ENCODE measurements at regions not wholly inside any gene's neighbourhood (a gene's known extent, or its start where the extent isn't known, plus 50 kb on each side); places are given as distances from the start of the nearest gene placed in this dataset.

DNA sequence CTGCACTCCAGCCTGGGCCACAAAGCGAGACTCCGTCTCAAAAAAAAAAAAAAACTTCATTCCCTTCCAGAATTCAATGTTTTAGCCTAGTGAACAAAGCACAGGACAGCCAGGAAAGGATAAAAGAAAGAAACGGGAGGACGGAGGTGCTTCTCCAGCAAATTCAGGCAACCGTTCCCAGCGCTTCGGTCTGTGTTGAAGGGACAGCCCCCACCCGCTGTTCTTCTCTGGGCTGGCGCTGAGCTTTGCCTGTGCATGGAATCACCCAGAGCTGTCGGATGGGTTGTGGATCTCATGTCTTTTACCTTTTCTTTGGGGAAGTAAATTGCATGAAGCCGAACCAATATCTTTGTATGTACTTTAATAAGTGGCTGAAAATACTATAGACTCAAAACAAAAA lies 248.4 kb upstream of the IRX2 start:
- Histone ChIP-seq H3K4me1 (no peaks in the 10 kb centered on the region), H3K36me3 (no peaks in the 10 kb centered on the region), H3K27me3 (no peaks in the 10 kb centered on the region), H3K9me3 (no peaks in the 10 kb centered on the region), H3K27ac (no peak overlapping the region), H3K4me3 (replicated peaks in 1 of 3) (no peak overlapping the region)
- DNase-seq: no peak
- TF ChIP-seq POLR2A (IDR thresholded peaks at IDR 0.05): no peak
- TF ChIP-seq, protein P1, sequence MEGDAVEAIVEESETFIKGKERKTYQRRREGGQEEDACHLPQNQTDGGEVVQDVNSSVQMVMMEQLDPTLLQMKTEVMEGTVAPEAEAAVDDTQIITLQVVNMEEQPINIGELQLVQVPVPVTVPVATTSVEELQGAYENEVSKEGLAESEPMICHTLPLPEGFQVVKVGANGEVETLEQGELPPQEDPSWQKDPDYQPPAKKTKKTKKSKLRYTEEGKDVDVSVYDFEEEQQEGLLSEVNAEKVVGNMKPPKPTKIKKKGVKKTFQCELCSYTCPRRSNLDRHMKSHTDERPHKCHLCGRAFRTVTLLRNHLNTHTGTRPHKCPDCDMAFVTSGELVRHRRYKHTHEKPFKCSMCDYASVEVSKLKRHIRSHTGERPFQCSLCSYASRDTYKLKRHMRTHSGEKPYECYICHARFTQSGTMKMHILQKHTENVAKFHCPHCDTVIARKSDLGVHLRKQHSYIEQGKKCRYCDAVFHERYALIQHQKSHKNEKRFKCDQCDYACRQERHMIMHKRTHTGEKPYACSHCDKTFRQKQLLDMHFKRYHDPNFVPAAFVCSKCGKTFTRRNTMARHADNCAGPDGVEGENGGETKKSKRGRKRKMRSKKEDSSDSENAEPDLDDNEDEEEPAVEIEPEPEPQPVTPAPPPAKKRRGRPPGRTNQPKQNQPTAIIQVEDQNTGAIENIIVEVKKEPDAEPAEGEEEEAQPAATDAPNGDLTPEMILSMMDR (IDR thresholded peaks at IDR 0.05): no peak
- 89 to 92% methylated on average over 11 of the region's 11 CpGs for WGBS, 2 donors
- intact Hi-C loops (cut with DNase I): no loop called here

GRCh38 chr5:2998106-2998505 lies 246.6 kb upstream of the IRX2 start:
- no peak for DNase-seq
- Histone ChIP-seq H3K27ac (no peak overlapping the region), H3K4me3 (replicated peaks in 1 of 3) (no peak overlapping the region), H3K27me3 (no peaks in the 10 kb centered on the region), H3K36me3 (no peaks in the 10 kb centered on the region), H3K9me3 (no peaks in the 10 kb centered on the region), H3K4me1 (no peaks in the 10 kb centered on the region)
- TF ChIP-seq, protein P1 (IDR thresholded peaks at IDR 0.05): no peak
- no peak for TF ChIP-seq POLR2A (IDR thresholded peaks at IDR 0.05)
- intact Hi-C loops (cut with DNase I): no loop called here
- 88% methylated on average over 8 of the region's 8 CpGs for WGBS, 2 donors

DNA sequence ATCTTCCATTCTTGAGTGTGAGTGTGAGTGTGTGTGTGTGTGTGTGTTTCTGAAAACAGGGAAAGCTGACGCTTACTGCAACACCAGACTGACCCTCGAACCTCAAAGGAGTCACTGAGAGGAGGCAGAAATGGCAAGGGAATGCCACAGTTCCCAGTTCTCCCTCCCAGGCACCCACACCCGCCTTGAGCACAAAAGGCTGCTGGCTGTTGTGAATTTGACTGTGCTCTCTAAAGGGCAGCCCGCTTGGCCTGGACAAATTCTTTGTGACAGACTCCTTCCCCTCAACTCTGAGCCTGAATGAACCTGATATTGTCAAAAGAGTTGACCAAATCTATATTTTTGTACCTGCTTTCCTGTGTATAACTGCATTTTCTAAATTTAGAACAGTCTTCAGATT lies 245.7 kb upstream of the IRX2 start:
- H3K9me3 ChIP-seq: no peaks in the 10 kb centered on the region
- intact Hi-C loops (cut with DNase I): no loop called here
- WGBS, 2 donors: 59 to 62% methylated on average over 4 of the region's 4 CpGs
- H3K36me3 ChIP-seq: no peaks in the 10 kb centered on the region
- H3K4me3 ChIP-seq (replicated peaks in 1 of 3): no peak overlapping the region
- TF ChIP-seq, protein P1 (IDR thresholded peaks at IDR 0.05): no peak
- TF ChIP-seq POLR2A (IDR thresholded peaks at IDR 0.05): no peak
- H3K27ac ChIP-seq: no peak overlapping the region
- no peak for DNase-seq
- no peaks in the 10 kb centered on the region for H3K27me3 ChIP-seq
- H3K4me1 ChIP-seq: no peaks in the 10 kb centered on the region

DNA sequence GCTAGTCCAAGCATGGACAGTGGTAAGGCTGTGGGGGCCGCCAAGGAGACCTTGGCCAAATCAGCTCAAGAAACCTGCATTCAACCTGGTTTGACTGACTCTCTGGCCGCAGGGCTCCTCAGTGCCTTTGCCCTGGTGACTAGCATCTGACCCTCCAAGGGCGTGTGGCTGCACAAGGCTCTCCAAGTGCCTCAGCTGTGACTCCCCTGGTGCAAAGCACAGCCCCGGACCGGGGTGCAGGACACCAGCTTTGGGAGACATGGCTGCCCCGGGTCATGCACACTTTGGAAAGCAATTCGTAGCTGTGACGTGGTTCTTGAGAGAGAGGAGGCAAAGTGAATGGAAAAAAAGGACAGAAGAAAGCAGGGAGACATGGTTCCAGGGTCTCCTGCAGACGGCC lies 245.2 kb upstream of the IRX2 start:
- no peaks in the 10 kb centered on the region for H3K36me3 ChIP-seq
- H3K4me3 ChIP-seq (replicated peaks in 1 of 3): no peak overlapping the region
- H3K27ac ChIP-seq: no peak overlapping the region
- WGBS, 2 donors: 85 to 89% methylated on average over 6 to 8 of the region's 9 CpGs
- H3K9me3 ChIP-seq: no peaks in the 10 kb centered on the region
- TF ChIP-seq, protein P1 (IDR thresholded peaks at IDR 0.05): no peak
- no peak for TF ChIP-seq POLR2A (IDR thresholded peaks at IDR 0.05)
- no peaks in the 10 kb centered on the region for H3K27me3 ChIP-seq
- H3K4me1 ChIP-seq: no peaks in the 10 kb centered on the region
- intact Hi-C loops (cut with DNase I): no loop called here
- DNase-seq: no peak

GRCh38 chr5:2996248-2996647 lies 244.8 kb upstream of the IRX2 start:
- no peak overlapping the region for H3K27ac ChIP-seq
- no peak for DNase-seq
- 91% methylated on average over 9 to 11 of the region's 12 CpGs for WGBS, 2 donors
- no peaks in the 10 kb centered on the region for H3K9me3 ChIP-seq
- H3K27me3 ChIP-seq: no peaks in the 10 kb centered on the region
- H3K4me1 ChIP-seq: no peaks in the 10 kb centered on the region
- intact Hi-C loops (cut with DNase I): no loop called here
- H3K4me3 ChIP-seq (replicated peaks in 1 of 3): no peak overlapping the region
- no peaks in the 10 kb centered on the region for H3K36me3 ChIP-seq
- TF ChIP-seq, protein P1 (IDR thresholded peaks at IDR 0.05): no peak
- TF ChIP-seq POLR2A (IDR thresholded peaks at IDR 0.05): no peak

All from thyroid gland (tissue), 4 donors.